GM19467 (cell line): ENCODE measurements at regions not wholly inside any gene's neighbourhood (a gene's known extent, or its start where the extent isn't known, plus 50 kb on each side); places are given as distances from the start of the nearest gene placed in this dataset.
A peak's percentile ranks its signal among the peaks of the same experiment; 100 is the strongest.

Experiments
- ATAC-seq: cut with Tn5 transposase; IDR thresholded peaks from one replicate; pipeline ENCODE4 v1.9.1; 2021; ENCODE audit warnings: mild to moderate bottlenecking, moderate library complexity; ENCODE audit not compliant: unreplicated experiment

DNA sequence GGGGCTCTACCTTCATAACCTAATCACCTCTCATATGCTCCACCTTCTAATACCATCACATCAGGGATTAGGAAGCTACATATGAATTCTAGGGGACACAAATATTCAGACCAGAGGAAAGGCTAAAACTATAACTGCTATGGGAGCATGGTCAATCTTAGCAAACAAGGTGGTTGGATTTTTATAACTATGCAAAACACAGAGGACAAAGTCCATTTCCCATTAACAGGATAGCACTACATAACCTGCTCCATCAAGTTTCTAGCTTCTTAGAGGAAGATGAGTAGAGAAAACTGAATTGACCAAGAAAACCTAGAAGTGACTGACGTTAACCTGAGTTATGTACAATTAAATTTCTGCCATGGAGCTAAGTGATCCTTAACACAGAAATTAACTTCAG lies 398.6 kb downstream of the TBL1XR1 start:
- ATAC-seq: no peak

DNA sequence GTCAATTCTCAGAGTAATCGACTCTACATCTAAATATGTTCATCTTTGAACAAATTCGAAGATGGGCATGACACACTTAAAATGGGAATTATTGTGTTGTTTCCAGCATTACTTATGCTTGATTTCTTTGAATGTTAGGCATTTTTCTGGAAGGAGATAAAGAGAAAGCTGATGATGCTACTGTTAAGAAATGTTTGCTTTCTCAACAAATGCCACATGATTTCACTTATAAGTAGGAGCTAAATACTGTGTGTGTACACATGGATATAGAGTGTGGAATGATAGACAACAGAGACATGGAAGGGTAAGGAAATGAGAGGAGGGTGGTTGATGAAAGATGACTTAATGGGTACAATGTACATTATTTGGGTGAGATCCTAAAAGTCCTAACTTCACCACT lies 400.9 kb downstream of the TBL1XR1 start:
- ATAC-seq: no peak

DNA sequence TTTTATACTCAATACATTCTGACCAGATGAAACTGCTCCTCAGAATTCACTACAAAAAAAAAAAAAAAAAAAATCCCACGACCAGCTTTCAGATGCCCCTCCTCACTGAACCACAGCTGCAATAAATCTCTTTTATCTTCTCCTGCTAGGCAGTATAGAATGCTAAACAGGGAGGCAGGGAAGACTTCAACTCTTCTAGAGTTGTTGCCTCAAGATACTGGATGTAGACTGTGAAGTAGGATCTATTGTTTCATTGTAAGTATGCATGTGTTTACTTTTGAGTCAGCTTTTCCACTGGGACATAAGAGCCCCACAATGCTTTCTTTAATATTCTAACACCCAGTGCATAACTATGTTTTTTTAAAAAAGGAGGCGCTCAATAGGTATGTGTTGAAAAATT lies 401.4 kb downstream of the TBL1XR1 start:
- no peak for ATAC-seq

DNA sequence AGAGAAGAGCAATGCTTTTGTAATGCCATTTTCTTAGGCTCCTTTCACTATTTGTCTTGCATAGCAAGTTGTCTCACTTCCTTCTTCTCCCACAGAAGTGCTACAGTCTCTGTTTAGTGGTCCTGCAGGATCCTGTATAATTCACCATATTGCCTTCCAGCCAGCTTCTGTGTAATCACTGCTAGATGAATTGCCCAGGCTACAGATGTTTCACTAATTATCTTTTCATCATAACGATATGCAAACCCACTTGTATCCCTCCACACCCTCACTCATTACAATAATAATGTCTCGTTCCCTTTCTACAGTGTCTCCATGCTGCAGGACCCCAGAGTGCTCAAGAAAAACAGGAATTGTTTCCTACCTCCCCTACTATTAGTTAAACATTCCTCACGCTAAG lies 402.9 kb downstream of the TBL1XR1 start:
- ATAC-seq: no peak

DNA sequence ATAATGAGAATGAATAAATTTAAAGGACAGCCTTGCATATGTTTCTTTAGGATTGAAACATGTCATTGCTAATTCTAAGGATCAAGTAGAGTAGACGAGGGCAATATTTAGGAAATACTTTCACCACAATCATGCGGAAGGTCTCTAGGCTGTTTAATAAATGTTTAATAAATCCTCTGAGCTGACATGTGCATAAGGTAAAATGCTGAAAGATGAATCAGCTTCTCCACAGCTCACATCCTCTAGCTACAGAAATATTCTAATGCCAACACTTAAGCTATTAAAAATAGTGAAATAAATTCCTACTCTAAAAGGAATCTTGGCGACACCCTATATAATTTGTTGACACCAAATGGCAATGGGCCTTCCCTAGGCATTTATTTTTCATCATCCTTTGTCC lies 407.3 kb downstream of the TBL1XR1 start:
- no peak for ATAC-seq

DNA sequence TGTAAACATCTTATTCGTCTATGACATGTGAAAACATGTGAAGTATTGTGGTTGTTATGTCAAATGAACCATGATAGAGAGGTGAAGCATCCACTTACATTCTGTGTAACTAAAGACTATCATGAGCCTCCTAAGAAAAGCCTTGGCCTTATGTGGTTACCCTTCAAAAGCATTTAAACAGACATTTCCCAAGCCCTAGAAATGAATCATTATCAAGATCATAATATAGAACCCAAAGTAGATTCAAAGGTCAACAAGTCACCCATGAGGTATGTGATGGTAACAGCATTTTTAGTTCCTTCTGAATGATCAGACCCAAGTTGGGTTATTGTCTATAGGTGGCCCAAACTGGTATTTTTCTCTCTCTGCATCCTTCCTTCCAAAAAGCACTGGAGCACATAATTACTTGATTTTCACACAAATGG lies 408.0 kb downstream of the TBL1XR1 start:
- no peak for ATAC-seq

DNA sequence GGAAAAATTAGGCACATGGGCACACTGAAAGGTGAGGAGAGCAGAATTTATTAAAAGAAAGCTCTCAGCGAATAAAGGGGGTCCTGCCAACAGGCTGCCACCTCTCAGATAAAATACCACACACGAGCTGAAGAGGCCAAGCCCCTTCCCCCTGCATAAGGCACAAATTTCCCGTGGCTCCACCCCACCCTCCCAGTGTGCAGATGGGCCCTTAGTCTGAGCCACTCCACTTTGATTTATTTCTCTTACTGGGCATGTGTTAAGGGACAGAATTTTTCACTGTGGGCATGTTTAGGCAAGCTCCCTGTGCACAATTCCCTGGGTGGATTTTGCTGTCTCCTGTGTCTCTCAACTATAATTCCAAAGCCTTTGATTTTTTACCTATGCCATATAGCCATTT lies 409.8 kb downstream of the TBL1XR1 start:
- ATAC-seq: no peak

DNA sequence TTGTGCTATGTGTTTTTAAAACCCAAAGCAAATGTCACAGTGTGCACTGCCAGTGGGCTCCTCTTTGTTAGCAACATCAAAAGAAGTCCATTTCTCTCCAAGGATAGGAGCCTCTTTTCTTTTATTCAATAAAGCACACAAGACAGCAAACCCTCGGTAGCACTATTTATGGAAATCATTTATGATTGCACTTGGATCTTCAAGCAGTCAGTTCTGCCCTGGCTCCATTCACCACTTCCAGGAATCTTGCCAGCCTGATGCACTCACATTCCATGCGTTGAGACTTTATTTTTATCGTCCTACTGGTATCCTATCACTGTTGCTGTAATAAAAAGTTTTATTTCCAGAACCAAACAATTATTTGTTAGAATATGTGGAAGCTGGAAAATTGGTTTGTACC lies 412.1 kb downstream of the TBL1XR1 start:
- no peak for ATAC-seq

DNA sequence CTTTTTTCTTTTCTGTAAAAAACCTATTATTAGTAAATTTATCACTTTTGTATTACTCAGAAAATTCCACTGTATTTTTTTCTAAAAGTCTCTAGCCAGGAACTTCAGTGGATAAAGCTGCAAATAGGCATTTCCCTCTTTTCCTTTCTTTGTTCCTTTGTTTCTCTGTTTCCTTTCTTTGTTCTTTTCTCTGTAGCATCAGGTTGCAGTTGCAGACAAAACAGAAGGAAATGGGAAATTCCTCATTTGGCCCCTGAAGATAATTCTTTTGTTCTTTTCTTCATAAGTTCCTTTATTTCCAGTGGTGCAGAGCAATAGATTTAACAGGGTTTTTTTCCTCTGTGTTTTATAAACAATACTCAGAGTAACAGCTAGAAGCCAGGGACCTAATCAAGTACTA lies 416.5 kb downstream of the TBL1XR1 start:
- ATAC-seq: no peak

DNA sequence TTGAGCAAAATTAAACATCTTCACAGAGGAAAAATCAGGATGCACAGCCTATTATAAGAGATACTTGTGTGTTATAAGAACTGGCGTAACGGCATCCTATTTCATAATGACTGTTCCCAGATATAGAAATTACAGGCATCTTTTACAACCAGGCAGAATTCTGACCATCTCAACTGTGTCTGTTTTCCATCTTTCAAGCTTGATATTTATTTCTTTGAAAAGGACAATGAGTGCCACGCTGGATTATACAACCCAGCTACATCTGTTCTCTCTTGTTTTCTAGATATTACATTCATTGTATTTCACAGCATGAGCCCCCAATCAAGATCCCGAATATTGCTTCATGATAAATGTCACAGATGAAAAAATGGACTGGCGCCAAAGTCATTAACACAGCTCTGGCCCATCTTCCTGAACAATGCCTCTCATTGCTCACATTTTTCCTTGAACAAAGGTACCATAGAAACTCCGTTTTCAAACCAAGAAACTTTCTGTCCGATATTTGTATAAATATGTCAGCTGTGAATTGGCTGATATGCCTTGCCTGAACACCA lies 420.6 kb downstream of the TBL1XR1 start:
- no peak for ATAC-seq

DNA sequence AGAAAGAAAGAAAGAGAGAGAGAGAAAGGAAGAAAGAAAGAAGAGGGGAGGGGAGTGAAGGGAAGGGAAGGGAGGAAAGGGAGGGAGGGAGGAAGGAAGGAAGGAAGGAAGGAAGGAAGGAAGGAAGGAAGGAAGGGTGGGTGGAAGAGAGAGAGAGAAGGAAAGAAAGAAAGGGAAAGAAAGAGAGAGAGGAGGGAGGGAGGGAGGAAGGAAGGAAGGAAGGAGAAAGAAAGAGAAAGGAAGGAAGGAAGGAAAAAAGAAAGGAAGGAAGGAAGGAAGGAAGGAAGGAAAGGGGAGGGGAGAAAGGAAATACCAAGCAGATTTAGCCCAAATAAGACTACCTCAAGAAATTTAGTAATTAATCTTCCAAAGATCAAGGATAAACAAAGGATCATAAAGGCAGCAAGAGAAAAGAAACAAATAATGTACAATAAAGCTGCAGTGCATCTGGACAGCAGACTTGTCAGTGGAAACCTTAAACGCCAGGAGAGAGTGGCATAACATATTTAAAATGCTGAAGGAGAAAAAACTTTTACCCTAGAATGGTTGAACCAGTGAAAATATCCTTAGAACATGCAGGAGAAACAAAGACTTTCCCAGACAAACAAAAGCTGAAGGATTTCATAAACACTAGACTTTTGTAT lies 427.6 kb downstream of the TBL1XR1 start:
- ATAC-seq: no peak

DNA sequence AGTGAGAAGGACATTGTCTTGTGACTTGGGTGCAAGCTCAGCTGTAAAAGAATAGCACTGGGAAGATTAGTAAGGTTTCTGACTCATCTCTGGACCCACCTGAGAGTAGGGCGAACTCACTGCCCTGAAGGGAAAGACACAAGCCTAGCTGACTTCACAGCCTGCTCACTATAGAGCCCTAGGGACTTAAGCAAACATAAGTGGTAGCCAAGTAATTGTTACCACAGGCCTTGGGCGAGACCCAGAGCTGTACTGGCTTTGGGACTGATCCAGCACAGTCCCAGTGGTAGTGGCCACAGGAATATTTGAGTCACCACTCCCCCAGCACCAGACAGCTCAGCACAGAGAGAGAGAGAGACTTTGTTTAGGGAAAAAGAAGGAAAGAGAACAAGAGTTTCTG lies 429.9 kb downstream of the TBL1XR1 start:
- no peak for ATAC-seq

DNA sequence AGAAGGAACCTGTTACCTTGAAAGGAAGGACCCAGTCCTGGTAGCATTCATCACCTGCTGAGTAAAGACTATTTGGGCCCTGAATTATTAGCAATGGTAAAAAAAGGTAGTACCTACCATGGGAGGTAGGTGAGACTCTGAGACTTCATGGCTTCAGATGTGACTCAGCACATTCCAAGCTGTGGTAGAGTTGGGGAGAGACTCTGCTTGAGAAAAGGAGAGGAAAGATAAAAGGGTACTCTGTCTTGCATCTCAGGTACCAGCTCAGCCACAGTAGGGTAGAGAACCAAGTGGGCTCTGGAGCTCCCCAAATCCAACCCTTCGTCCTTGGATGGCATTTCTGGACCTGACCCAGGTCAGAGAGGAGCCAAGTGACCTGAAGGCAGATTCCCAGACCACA lies 430.4 kb downstream of the TBL1XR1 start:
- ATAC-seq: no peak

DNA sequence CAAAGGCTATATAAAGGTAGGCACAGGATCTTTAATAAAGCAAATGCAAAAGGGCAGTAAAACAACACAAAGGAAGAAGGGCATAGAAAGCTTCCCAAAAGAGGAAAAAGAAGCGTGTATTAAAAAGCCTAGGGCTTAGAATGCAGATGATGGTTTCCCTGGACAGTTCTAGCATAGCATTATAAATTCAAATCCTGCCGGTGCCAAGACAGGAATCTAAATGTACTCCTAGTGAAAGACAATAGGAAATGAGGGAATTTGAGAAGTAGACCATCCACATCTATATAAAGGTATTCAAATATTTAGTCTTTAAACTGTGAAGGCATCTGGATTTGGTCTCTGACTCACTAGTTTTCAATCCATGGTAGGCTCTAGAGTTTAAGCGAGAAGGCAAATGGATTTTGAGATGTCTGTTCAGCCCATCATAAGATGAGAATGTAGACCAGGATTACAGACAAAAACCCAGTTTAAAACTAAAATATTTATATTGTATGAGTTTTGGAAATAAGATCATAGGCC lies 431.8 kb downstream of the TBL1XR1 start:
- ATAC-seq: no peak

DNA sequence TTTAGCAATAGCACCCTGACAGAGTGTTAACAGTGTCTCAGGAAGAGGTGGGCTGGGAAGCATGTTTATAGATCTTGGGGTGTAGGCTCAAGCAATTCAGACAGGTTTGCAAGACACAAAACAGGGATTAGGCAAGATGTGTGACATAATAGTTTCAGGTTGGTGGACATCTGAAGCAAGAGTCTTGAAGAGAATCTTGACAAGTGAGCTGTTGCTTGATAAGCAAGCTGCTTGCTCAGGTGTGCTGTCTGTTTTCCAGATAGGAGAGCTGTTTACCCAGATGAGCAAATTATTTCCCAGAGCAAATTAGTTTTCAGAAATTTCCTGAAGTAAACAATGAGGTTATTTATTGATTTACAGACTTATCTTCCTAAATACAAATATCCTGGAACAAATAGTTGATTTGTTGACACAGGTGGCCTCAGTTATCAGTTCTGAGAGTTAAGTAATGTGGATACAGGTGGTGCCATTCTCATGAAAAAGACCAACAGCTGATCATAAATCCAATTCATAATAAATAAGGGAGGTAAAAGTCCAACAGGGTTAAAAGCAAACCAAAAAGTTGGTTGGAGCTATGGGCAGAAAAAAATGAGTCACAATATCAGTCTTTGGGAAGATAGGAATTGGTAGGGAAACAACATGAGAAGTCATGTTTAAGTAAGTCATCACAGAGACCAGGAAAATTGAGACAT lies 437.3 kb downstream of the TBL1XR1 start:
- ATAC-seq: no peak

DNA sequence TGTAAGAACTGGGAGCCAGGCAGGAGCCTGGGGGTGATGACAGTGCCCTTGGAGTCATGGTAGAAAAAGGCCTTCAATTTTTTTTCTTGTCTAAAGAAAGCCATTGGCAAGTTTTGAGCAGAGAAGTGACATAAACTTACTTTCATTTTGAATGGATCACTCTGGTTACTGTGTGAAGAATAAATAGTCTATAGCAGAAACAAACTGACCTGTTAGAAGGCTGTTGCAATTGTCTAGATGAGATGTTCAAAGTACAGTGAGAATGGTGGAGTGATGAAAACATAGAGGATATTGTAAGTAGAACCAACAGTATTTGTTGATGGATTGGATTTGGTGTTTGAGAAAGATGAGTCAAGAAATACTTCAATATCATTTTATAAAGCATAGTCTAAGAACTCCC lies 439.9 kb downstream of the TBL1XR1 start:
- ATAC-seq: no peak

DNA sequence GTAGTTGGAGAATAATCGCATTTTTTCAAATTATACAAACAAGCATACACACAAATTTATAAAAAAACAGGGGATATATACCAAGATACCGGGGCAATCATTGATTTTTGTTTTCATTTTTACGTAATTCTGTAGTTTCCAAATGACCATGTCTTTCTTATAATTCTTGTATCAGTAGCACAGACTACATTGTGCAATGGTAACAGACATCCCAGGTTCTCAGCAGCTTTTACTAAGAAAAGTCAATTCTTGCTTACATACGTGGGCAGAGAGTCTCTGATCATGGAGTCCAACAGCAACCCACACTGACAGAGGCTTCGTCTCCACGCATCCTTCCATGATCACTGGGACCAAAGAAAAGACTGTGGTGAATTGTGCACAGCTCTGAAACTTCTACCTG lies 441.3 kb downstream of the TBL1XR1 start:
- ATAC-seq: no peak

DNA sequence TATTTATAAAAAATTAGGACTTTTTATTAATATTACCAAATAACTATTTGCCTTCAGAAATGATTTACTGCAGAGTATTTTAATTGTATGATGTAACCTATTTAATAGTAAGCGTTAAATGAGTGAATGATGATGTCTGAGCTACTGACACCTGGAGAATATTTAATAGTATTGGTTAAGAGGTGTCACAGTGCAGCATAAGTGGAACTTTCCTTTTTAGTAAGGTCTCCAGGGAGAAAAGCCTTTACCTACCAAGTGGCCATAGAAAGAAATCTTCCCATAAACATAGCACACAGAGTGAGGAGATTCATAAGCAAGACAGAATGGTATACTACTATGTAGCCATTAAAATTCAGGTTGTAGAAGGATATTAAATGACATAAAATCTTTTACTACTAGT lies 441.7 kb downstream of the TBL1XR1 start:
- ATAC-seq: peak; percentile 38

DNA sequence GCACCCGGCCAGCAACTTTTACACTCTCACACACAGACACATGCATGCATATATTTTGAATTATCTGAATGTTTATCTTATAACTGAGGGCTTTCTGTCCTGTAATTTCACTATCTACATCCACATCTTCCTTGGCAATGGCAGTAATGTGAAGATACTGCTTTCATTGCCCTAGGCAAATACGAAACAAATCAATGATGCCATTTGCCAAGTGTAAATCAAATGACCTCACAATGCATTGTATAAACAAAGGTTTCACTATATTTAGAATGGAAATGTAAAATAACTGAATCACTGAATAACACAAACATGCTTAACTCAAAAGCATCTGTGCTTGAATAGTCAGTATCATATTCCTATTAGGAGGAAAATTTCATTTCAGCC lies 455.6 kb downstream of the TBL1XR1 start:
- ATAC-seq: no peak

DNA sequence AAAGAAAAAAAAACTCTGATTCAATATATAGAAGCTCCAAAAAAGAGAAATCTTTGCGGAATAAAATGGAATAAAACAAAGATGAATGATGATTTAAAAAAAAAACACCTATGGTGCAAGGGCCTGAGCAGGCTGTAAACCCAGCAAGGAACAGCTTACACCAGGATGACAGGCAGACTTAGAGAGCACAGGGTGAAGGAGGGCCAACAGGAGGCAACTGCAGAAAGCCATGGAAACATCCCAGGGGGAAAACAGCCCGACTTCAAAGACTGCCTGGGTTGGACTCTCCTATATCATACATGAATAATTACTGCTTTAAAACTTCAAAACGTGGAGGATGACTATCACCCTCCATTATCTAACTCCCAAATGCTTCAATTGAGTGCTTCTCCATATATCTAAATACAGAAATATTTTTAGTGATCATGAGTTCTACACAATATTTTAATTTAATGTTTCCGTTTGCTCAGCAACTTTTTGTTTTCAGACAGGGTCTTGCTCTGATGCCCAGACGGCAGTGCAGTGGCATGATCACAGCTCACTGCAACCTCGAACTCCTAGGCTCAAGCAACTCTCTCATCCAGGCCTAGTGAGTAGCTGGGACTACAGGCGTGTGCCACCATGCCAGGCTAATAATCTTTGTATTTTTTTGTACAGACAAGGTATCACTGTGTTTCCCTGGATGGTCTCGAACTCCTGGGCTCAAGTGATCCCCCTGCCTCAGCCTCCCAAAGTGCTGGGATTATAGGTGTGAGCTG lies 456.2 kb downstream of the TBL1XR1 start:
- ATAC-seq: no peak

DNA sequence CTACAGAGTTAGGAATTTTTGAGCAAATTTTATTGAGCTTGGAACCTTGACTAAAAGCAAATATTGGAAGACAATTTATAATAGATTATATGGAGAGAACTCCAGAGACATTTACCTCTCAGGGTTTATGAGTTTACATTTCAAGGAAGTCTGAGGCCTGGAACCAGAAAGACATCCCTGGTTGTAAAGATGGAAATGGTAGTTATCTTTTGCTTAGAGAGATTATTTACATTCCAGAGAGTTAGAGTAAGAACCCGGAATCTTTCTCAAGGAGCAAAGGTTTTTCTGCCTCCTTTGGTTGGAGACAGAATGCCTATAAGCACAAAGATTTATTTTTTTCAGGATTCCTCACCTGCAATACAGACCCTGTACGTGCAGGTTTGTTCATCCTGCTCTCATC lies 458.1 kb downstream of the TBL1XR1 start:
- ATAC-seq: no peak
